Colonic mucosa (tissue), 4 donors: ENCODE measurements at regions not wholly inside any gene's neighbourhood (a gene's known extent, or its start where the extent isn't known, plus 50 kb on each side); places are given as distances from the start of the nearest gene placed in this dataset.
A peak's percentile ranks its signal among the peaks of the same experiment; 100 is the strongest.

Source experiments
- DNase-seq: peaks from one replicate; pipeline ENCODE4 v3.0.0-alpha.2; 2020
- H3K27ac ChIP-seq: fragments of 200-600 bp; one replicate; pipeline ENCODE4 v1.8.0; 2021
- H3K27me3 ChIP-seq: fragments of 200-600 bp; one replicate; pipeline ENCODE4 v1.8.0; 2021
- H3K36me3 ChIP-seq: fragments of 200-600 bp; one replicate; pipeline ENCODE4 v1.8.0; 2021
- H3K4me1 ChIP-seq: fragments of 200-600 bp; one replicate; pipeline ENCODE4 v1.8.0; 2021; ENCODE audit warnings: mild to moderate bottlenecking
- H3K4me3 ChIP-seq: fragments of 200-600 bp; one replicate; pipeline ENCODE4 v1.8.0; 2021
- H3K9ac ChIP-seq, 2 donors: one replicate each; pipeline ENCODE4 v1.7.0; 2013; ENCODE audit warnings: control low read depth in 2 of 2, low read depth in 2 of 2, low read length in 2 of 2
- H3K9me3 ChIP-seq: fragments of 200-600 bp; one replicate; pipeline ENCODE4 v1.8.0; 2021
- CTCF ChIP-seq: fragments of 200-600 bp; IDR thresholded peaks from one replicate; pipeline ENCODE4 v1.8.0; 2022; ENCODE audit warnings: antibody characterized with exemption, mild to moderate bottlenecking
- intact Hi-C: fragments of 100-400 bp; cut with DNase I; formaldehyde crosslinking; loops from one replicate; pipeline ENCODE4 v1.14.1; 2022
- donor health status: healthy.
- donor health status: DM: no; HTN: no; CAD: no.
- donor health status: DM: no; HTN: no; CAD: no.

GRCh38 chr11:19511066-19511412, 201.6 kb upstream of the NAV2 start:
- intact Hi-C loops, result no loop called here
- Histone ChIP-seq H3K27me3 (no peaks in the 10 kb centered on the region), H3K4me1 (no peaks in the 10 kb centered on the region), H3K4me3 (no peak overlapping the region), H3K27ac (no peak overlapping the region), H3K9ac (no peak overlapping the region), H3K9me3 (no peaks in the 10 kb centered on the region), H3K36me3 (no peaks in the 10 kb centered on the region)
- no peak for DNase-seq
- no peak for TF ChIP-seq CTCF

- H3K27ac ChIP-seq, result no peak overlapping the region
- no peaks in the 10 kb centered on the region for H3K27me3 ChIP-seq
- no peak for DNase-seq
- TF ChIP-seq CTCF, result no peak
- H3K36me3 ChIP-seq, result no peaks in the 10 kb centered on the region
- intact Hi-C loops, result no loop called here
- H3K9me3 ChIP-seq, result no peaks in the 10 kb centered on the region
- no peak overlapping the region for H3K9ac ChIP-seq
- H3K4me3 ChIP-seq, result no peak overlapping the region
- no peaks in the 10 kb centered on the region for H3K4me1 ChIP-seq
These were observed 202.2 kb upstream of the NAV2 start for GRCh38 chr11:19510468-19510867.

- Histone ChIP-seq H3K9ac (no peak overlapping the region), H3K4me1 (no peaks in the 10 kb centered on the region), H3K4me3 (no peak overlapping the region), H3K9me3 (no peaks in the 10 kb centered on the region), H3K36me3 (no peaks in the 10 kb centered on the region), H3K27ac (no peak overlapping the region), H3K27me3 (no peaks in the 10 kb centered on the region)
- intact Hi-C loops, result no loop called here
- no peak for TF ChIP-seq CTCF
- no peak for DNase-seq
These were observed 203.4 kb upstream of the NAV2 start for GRCh38 chr11:19509215-19509614.

GRCh38 chr11:19508165-19508564, 204.5 kb upstream of the NAV2 start:
- intact Hi-C loops, result no loop called here
- Histone ChIP-seq H3K36me3 (no peaks in the 10 kb centered on the region), H3K4me1 (no peaks in the 10 kb centered on the region), H3K9ac (no peak overlapping the region), H3K27ac (no peak overlapping the region), H3K4me3 (no peak overlapping the region), H3K9me3 (no peaks in the 10 kb centered on the region), H3K27me3 (no peaks in the 10 kb centered on the region)
- peak; percentile 27 for DNase-seq
- TF ChIP-seq CTCF, result no peak

GRCh38 chr11:19506816-19507486, 205.7 kb upstream of the NAV2 start:
- H3K4me1 ChIP-seq, result no peaks in the 10 kb centered on the region
- no peaks in the 10 kb centered on the region for H3K9me3 ChIP-seq
- intact Hi-C loops, result no loop called here
- DNase-seq, result no peak
- no peak for TF ChIP-seq CTCF
- no peaks in the 10 kb centered on the region for H3K36me3 ChIP-seq
- no peak overlapping the region for H3K27ac ChIP-seq
- no peak overlapping the region for H3K9ac ChIP-seq
- H3K27me3 ChIP-seq, result no peaks in the 10 kb centered on the region
- no peak overlapping the region for H3K4me3 ChIP-seq
